GM12872 (cell line): ENCODE measurements at regions not wholly inside any gene's neighbourhood (a gene's known extent, or its start where the extent isn't known, plus 50 kb on each side); places are given as distances from the start of the nearest gene placed in this dataset.

Source experiments
- CTCF ChIP-seq: IDR thresholded peaks from 3 replicates; pipeline ENCODE4 v1.5.1; 2011; ENCODE audit warnings: low read depth, mild to moderate bottlenecking, low read length, moderate library complexity; ENCODE audit not compliant: insufficient read depth

- TF ChIP-seq CTCF = no peak
Observed at GRCh38 chr10:28971255-28971654, 293.9 kb downstream of the BAMBI start.

GRCh38 chr10:28971764-28972163 lies 294.4 kb downstream of the BAMBI start:
- no peak for TF ChIP-seq CTCF

GRCh38 chr10:28973309-28973972 lies 296.1 kb downstream of the BAMBI start:
- TF ChIP-seq CTCF = no peak

- no peak for TF ChIP-seq CTCF
Observed at GRCh38 chr10:28975891-28976531, 298.7 kb downstream of the BAMBI start.

- TF ChIP-seq CTCF = no peak
Observed at GRCh38 chr10:28977518-28977917, 300.2 kb downstream of the BAMBI start.

- TF ChIP-seq CTCF = no peak
Observed at GRCh38 chr10:28980264-28980663, 302.9 kb downstream of the BAMBI start.

GRCh38 chr10:28981007-28981406 lies 303.7 kb downstream of the BAMBI start:
- no peak for TF ChIP-seq CTCF
